HG03520 (cell line): ENCODE measurements at regions not wholly inside any gene's neighbourhood (a gene's known extent, or its start where the extent isn't known, plus 50 kb on each side); places are given as distances from the start of the nearest gene placed in this dataset.

Source experiments
- ATAC-seq: cut with Tn5 transposase; IDR thresholded peaks from one replicate; pipeline ENCODE4 v1.9.1; 2021; ENCODE audit warnings: mild to moderate bottlenecking, moderate library complexity; ENCODE audit not compliant: unreplicated experiment

GRCh38 chr11:91822805-91823204, 401.8 kb upstream of the FAT3 start:
- no peak for ATAC-seq

GRCh38 chr11:91820709-91821108, 403.9 kb upstream of the FAT3 start:
- ATAC-seq: no peak

GRCh38 chr11:91819777-91820176, 404.8 kb upstream of the FAT3 start:
- no peak for ATAC-seq

GRCh38 chr11:91819195-91819594, 405.4 kb upstream of the FAT3 start:
- ATAC-seq: no peak

- no peak for ATAC-seq
Observed at GRCh38 chr11:91817996-91818395, 406.6 kb upstream of the FAT3 start.

GRCh38 chr11:91813263-91813662, 411.4 kb upstream of the FAT3 start:
- no peak for ATAC-seq

GRCh38 chr11:91810871-91811270, 413.7 kb upstream of the FAT3 start:
- ATAC-seq: no peak

- no peak for ATAC-seq
Observed at GRCh38 chr11:91805293-91805692, 419.3 kb upstream of the FAT3 start.

- ATAC-seq: no peak
Observed at GRCh38 chr11:91804042-91804441, 420.6 kb upstream of the FAT3 start.

- no peak for ATAC-seq
Observed at GRCh38 chr11:91802475-91802874, 422.1 kb upstream of the FAT3 start.

- ATAC-seq: no peak
Observed at GRCh38 chr11:91800208-91800914, 424.3 kb upstream of the FAT3 start.

GRCh38 chr11:91798240-91798639, 426.4 kb upstream of the FAT3 start:
- no peak for ATAC-seq

- no peak for ATAC-seq
Observed at GRCh38 chr11:91796999-91797398, 427.6 kb upstream of the FAT3 start.

- ATAC-seq: no peak
Observed at GRCh38 chr11:91795139-91795887, 429.3 kb upstream of the FAT3 start.

GRCh38 chr11:91794146-91794545, 430.5 kb upstream of the FAT3 start:
- ATAC-seq: no peak

- ATAC-seq: no peak
Observed at GRCh38 chr11:91792779-91793262, 431.8 kb upstream of the FAT3 start.

GRCh38 chr11:91791171-91791468, 433.5 kb upstream of the FAT3 start:
- no peak for ATAC-seq

- no peak for ATAC-seq
Observed at GRCh38 chr11:91790346-91791170, 434.1 kb upstream of the FAT3 start.

- no peak for ATAC-seq
Observed at GRCh38 chr11:91788764-91789163, 435.9 kb upstream of the FAT3 start.

GRCh38 chr11:91786097-91786496, 438.5 kb upstream of the FAT3 start:
- no peak for ATAC-seq

GRCh38 chr11:91783173-91783572, 441.4 kb upstream of the FAT3 start:
- ATAC-seq: no peak

GRCh38 chr11:91778758-91779157, 445.9 kb upstream of the FAT3 start:
- ATAC-seq: no peak
